Effector memory CD8-positive, alpha-beta T cell (primary cell): ENCODE measurements at regions not wholly inside any gene's neighbourhood (a gene's known extent, or its start where the extent isn't known, plus 50 kb on each side); places are given as distances from the start of the nearest gene placed in this dataset.

Source experiments
- ATAC-seq: fragments of 150-1000 bp; cut with Tn5 transposase; replicated peaks from 2 replicates; pipeline ENCODE4 v1.10.0; 2021; ENCODE audit warnings: mild to moderate bottlenecking, moderate library complexity
- DNase-seq, 3 experiments: peaks; one replicate each; pipeline ENCODE4 v3.0.0; 2021
- H3K27ac Mint-ChIP-seq, 2 donors: one replicate each; pipeline ENCODE4 v1.8.0; 2022; ENCODE audit warnings: mild to moderate bottlenecking in 2 of 2, mixed read lengths in 2 of 2, moderate library complexity in 2 of 2
- H3K27me3 Mint-ChIP-seq, 2 donors: one replicate each; pipeline ENCODE4 v1.8.0; 2022; ENCODE audit warnings: mixed read lengths in 2 of 2
- H3K36me3 Mint-ChIP-seq: one replicate; pipeline ENCODE4 v1.8.0; 2022; ENCODE audit warnings: mild to moderate bottlenecking, moderate library complexity, mixed read lengths; ENCODE audit not compliant: insufficient read depth
- H3K4me1 Mint-ChIP-seq, 2 donors: one replicate each; pipeline ENCODE4 v1.8.0; 2022; ENCODE audit warnings: low read depth in 2 of 2, mixed read lengths in 2 of 2
- H3K4me3 Mint-ChIP-seq, 2 donors: one replicate each; pipeline ENCODE4 v1.8.0; 2022; ENCODE audit warnings: mild to moderate bottlenecking in 2 of 2, mixed read lengths in 2 of 2, moderate library complexity in 2 of 2
- H3K9me3 Mint-ChIP-seq, 2 donors: one replicate each; pipeline ENCODE4 v1.8.0; 2022; ENCODE audit warnings: mixed read lengths in 2 of 2

- DNase-seq (no peak), ATAC-seq (no peak)
- no peaks in the 10 kb centered on the region for H3K36me3 Mint-ChIP-seq
- no peaks in the 10 kb centered on the region for H3K4me1 Mint-ChIP-seq
- peaks cover 9 to 13% of the 10 kb centered on the region in 2 donors for H3K27me3 Mint-ChIP-seq
- no peaks in the 10 kb centered on the region for H3K9me3 Mint-ChIP-seq
- H3K27ac Mint-ChIP-seq, result no peak overlapping the region
- H3K4me3 Mint-ChIP-seq, result no peak overlapping the region
Measured at GRCh38 chr2:217695033-217695520, 307.7 kb downstream of the TNS1 start.

GRCh38 chr2:217694291-217694690 is 308.5 kb downstream of the TNS1 start:
- ATAC-seq (no peak), DNase-seq (no peak)
- Mint-ChIP-seq H3K27me3 (peaks cover 3 to 5% of the 10 kb centered on the region in 2 donors), H3K4me1 (no peaks in the 10 kb centered on the region), H3K4me3 (no peak overlapping the region), H3K9me3 (no peaks in the 10 kb centered on the region), H3K27ac (no peak overlapping the region), H3K36me3 (no peaks in the 10 kb centered on the region)

GRCh38 chr2:217693363-217693762 is 309.4 kb downstream of the TNS1 start:
- H3K4me1 Mint-ChIP-seq, result no peaks in the 10 kb centered on the region
- H3K9me3 Mint-ChIP-seq, result no peaks in the 10 kb centered on the region
- no peaks in the 10 kb centered on the region for H3K27me3 Mint-ChIP-seq
- no peak overlapping the region for H3K4me3 Mint-ChIP-seq
- no peaks in the 10 kb centered on the region for H3K36me3 Mint-ChIP-seq
- H3K27ac Mint-ChIP-seq, result no peak overlapping the region
- ATAC-seq (no peak), DNase-seq (no peak)

GRCh38 chr2:217691920-217692666 is 310.7 kb downstream of the TNS1 start:
- Mint-ChIP-seq H3K9me3 (no peaks in the 10 kb centered on the region), H3K4me3 (no peak overlapping the region), H3K4me1 (no peaks in the 10 kb centered on the region), H3K27ac (no peak overlapping the region), H3K27me3 (peaks cover 4 to 6% of the 10 kb centered on the region in 2 donors), H3K36me3 (no peaks in the 10 kb centered on the region)
- ATAC-seq (no peak), DNase-seq (no peak)

DNA sequence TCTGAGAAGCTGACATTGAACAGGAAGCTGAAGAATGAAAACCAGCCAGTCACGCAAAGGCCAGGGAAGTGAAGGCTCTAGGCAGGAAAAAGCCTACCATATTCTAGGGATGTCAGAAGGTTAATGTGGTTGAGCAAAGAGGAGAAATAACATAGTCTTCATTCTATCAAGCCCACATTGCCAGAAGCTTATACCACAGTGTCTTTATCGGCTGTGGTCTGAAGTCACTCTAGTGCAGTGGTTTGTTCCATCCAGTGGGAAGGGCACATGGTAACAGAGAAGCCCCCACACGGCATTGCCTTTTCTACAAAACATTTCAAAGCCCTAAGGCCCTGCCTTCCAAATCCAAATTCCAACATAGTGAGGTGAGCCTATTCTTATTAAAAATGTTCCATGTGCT is 311.3 kb downstream of the TNS1 start:
- no peak overlapping the region for H3K27ac Mint-ChIP-seq

DNA sequence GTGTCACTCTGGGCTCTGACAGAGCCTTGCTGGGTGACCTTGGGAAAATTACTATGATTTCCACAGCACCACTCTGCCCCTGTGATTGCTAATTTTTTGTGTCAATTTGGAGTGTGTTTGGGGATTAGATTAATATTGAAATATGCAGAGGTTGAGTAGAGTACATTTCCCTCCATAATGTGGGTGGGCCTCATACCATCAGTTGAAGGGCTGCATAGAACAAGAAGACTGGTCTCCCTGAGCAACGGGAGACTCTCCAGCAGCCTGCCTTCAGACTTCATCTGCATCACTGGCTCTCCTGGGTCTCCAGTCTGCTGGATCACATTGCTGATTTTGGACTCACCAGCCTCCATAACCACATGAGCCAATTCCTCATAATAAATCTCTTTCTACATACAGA is 313.7 kb downstream of the TNS1 start:
- Mint-ChIP-seq H3K4me1 (no peaks in the 10 kb centered on the region), H3K9me3 (no peaks in the 10 kb centered on the region), H3K4me3 (no peak overlapping the region), H3K27me3 (peaks cover 6 to 14% of the 10 kb centered on the region in 2 donors), H3K36me3 (no peaks in the 10 kb centered on the region), H3K27ac (no peak overlapping the region)
- DNase-seq, result no peak
- no peak for ATAC-seq

More for the DNA sequence above, 311.3 kb downstream of the TNS1 start:
- DNase-seq (no peak), ATAC-seq (no peak)
- Mint-ChIP-seq H3K4me3 (no peak overlapping the region), H3K27me3 (peaks cover 5 to 6% of the 10 kb centered on the region in 2 donors), H3K9me3 (no peaks in the 10 kb centered on the region), H3K36me3 (no peaks in the 10 kb centered on the region), H3K4me1 (no peaks in the 10 kb centered on the region)

- ATAC-seq (no peak), DNase-seq (no peak)
- Mint-ChIP-seq H3K9me3 (no peaks in the 10 kb centered on the region), H3K4me1 (no peaks in the 10 kb centered on the region), H3K27me3 (peaks cover 6 to 14% of the 10 kb centered on the region in 2 donors), H3K4me3 (no peak overlapping the region), H3K36me3 (no peaks in the 10 kb centered on the region), H3K27ac (no peak overlapping the region)
Measured at GRCh38 chr2:217688494-217688893, 314.3 kb downstream of the TNS1 start.

DNA sequence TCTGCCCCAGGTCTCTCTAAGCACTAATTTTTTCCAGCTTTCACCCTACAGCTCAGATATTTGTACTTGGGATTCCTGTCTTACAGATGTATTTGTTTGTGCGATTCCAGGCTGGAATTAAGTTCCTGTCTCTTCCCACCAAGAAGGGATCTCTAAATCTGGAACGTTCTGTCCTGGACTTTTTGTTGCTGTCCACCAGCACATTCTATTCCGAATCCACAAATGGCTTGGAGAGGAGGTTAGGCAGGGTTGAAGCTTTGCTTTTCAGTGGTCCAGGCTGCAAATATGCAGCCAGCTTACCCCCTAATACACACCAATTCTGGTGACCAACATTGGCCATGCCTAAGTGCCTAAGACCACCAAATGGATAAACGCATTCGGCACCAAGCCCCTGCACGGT is 315.0 kb downstream of the TNS1 start:
- Mint-ChIP-seq H3K9me3 (no peaks in the 10 kb centered on the region), H3K36me3 (no peaks in the 10 kb centered on the region)
- no peak for ATAC-seq

GRCh38 chr2:217685255-217685605 is 317.6 kb downstream of the TNS1 start:
- peaks cover 6 to 14% of the 10 kb centered on the region in 2 donors for H3K27me3 Mint-ChIP-seq
- DNase-seq, result no peak
- no peak for ATAC-seq
- H3K36me3 Mint-ChIP-seq, result no peaks in the 10 kb centered on the region
- H3K4me3 Mint-ChIP-seq, result no peak overlapping the region
- H3K9me3 Mint-ChIP-seq, result no peaks in the 10 kb centered on the region
- no peak overlapping the region for H3K27ac Mint-ChIP-seq
- H3K4me1 Mint-ChIP-seq, result no peaks in the 10 kb centered on the region

More for the DNA sequence above, 315.0 kb downstream of the TNS1 start:
- DNase-seq, result no peak
- Mint-ChIP-seq H3K4me1 (no peaks in the 10 kb centered on the region), H3K4me3 (no peak overlapping the region), H3K27me3 (peaks cover 6 to 14% of the 10 kb centered on the region in 2 donors), H3K27ac (no peak overlapping the region)

GRCh38 chr2:217684431-217685254 is 318.2 kb downstream of the TNS1 start:
- Mint-ChIP-seq H3K27ac (no peak overlapping the region), H3K4me3 (no peak overlapping the region), H3K27me3 (peaks cover 6 to 14% of the 10 kb centered on the region in 2 donors), H3K9me3 (no peaks in the 10 kb centered on the region), H3K4me1 (no peaks in the 10 kb centered on the region), H3K36me3 (no peaks in the 10 kb centered on the region)
- no peak for DNase-seq
- no peak for ATAC-seq

DNA sequence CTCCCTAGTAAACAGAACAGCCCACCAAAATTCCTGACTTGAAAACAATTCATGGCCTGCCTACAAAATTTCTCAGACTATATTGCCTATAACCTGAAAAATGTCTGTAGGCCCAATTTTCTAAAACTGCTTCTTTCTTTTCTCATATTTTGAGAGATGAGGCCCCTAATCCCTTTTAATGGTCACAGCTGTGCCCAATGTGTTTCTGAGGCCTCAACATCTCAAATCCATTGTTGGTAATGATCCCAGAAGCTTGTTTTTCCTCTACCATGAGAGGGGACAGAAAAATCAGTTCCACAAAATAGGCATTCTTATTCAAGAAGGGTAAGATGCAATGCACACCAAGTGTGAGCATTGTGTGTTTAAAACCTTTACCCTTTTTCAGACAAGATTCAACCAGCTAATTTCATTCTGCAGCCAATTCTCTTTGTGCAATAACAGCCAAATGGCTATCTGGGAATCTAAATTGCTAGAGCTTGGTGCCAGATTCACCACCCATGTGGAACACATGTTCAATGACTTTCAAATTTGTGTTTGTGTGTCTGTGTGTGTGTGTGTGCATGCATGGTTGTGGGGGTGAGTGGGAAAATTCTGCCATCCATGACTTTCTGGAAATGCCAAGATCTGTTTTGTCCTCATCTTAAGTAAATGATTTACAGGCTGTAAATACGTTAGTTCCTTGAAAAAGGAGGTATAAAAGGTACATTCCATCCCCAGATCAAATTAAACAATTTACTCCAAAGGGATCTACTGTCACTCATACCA is 319.5 kb downstream of the TNS1 start:
- no peaks in the 10 kb centered on the region for H3K4me1 Mint-ChIP-seq
- DNase-seq, result no peak
- ATAC-seq, result no peak
- peaks cover 6 to 14% of the 10 kb centered on the region in 2 donors for H3K27me3 Mint-ChIP-seq
- H3K9me3 Mint-ChIP-seq, result no peaks in the 10 kb centered on the region
- no peak overlapping the region for H3K27ac Mint-ChIP-seq
- H3K4me3 Mint-ChIP-seq, result no peak overlapping the region
- H3K36me3 Mint-ChIP-seq, result no peaks in the 10 kb centered on the region

DNA sequence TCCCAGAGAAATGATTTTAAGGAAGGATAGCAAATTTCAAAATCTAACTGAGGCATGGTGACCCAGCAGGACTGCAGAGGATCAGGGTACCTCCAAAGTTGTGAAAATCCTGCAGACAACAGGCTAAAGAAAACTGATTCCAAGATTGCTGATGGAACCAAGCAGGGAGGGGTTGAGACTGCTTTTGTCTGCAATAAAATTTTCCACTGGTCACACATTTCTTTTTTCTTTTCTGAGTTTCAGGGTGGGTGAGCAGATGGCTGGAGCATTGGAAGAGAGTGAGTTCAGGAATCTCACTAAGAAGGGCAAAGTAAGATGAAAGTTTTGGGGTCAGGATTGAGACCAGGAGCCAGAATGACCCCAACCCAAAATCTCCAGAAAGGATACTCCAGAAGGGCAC is 321.0 kb downstream of the TNS1 start:
- no peak overlapping the region for H3K4me3 Mint-ChIP-seq
- DNase-seq (no peak), ATAC-seq (no peak)
- no peaks in the 10 kb centered on the region for H3K36me3 Mint-ChIP-seq
- H3K9me3 Mint-ChIP-seq, result peaks cover 2 to 8% of the 10 kb centered on the region in 2 donors
- H3K27me3 Mint-ChIP-seq, result peaks cover 0 to 8% of the 10 kb centered on the region in 2 donors
- no peaks in the 10 kb centered on the region for H3K4me1 Mint-ChIP-seq
- no peak overlapping the region for H3K27ac Mint-ChIP-seq

- no peak for ATAC-seq
- Mint-ChIP-seq H3K9me3 (peaks cover 2 to 8% of the 10 kb centered on the region in 2 donors), H3K36me3 (no peaks in the 10 kb centered on the region), H3K27me3 (peaks cover 0 to 3% of the 10 kb centered on the region in 2 donors), H3K4me3 (no peak overlapping the region), H3K27ac (no peak overlapping the region), H3K4me1 (no peaks in the 10 kb centered on the region)
- DNase-seq, result no peak
Measured at GRCh38 chr2:217680381-217680780, 322.4 kb downstream of the TNS1 start.
